ENCODE measurements at regions not wholly inside any gene's neighbourhood (a gene's known extent, or its start where the extent isn't known, plus 50 kb on each side); places are given as distances from the start of the nearest gene placed in this dataset.

DNA sequence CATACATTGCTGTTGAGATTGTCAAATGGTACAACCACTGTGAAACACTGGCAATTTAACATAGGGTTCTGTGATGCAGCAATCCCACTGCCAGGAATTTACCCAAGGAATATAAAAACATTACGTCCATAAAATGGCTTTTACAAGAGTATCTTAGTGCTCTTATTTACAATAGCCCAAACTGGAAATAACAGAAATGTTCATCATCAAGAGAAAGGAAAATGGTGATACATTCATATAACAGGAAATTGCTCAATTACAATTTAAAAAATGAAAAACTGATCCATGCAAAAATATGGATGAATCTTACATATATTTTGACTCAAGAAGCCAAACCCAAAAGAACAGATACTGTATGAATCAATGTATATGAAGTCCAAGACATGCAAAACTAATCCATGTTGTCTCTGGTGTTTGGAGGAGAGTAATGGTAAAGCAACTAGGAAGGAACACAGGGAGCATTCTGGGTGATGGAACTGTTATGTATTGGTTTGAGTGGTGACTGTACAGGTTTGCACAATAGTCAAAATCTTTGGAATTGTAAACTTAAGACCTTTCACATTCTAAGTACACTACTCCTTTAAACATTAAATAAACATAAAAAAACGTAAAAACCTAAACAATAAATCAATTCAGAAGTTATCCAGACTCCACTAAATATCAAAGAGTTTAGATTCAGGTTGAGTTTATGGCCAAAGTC is 104.8 kb upstream of the WDR75 start:
- no peak overlapping the region for H3K9ac ChIP-seq (ENCODE audit: low read depth in 1 of 2, low read length in 2 of 2)
- H3K27me3 ChIP-seq (ENCODE audit: control insufficient read depth in 4 of 4, insufficient read depth in 4 of 4, low read length in 3 of 4): no peaks in the 10 kb centered on the region
- 67% methylated on average over 2 of the region's 2 CpGs for WGBS
- DNase-seq (ENCODE audit: low spot score): no peak
- H3K9me3 ChIP-seq (ENCODE audit: control insufficient read depth in 4 of 4, low read length in 3 of 4): no peaks in the 10 kb centered on the region
- no peaks in the 10 kb centered on the region for H3K4me1 ChIP-seq (ENCODE audit: control insufficient read depth in 4 of 4, insufficient read depth in 4 of 4, low read length in 3 of 4)
- TF ChIP-seq SP1 (IDR thresholded peaks at IDR 0.05) (no peak), NR2F2 (IDR thresholded peaks at IDR 0.05) (no peak), EGR1 (IDR thresholded peaks at IDR 0.05; ENCODE audit: low read depth in 2 of 2) (no peak), YY1 (IDR thresholded peaks at IDR 0.05) (no peak), GABPA (IDR thresholded peaks at IDR 0.05 in 1 of 2, conservative IDR thresholded peaks at IDR 0.05 in 1 of 2) (no peak), RXRA (IDR thresholded peaks at IDR 0.05) (no peak), HNF4A (conservative IDR thresholded peaks at IDR 0.05) (no peak), HNF4G (IDR thresholded peaks at IDR 0.05) (no peak)
- TF ChIP-seq, protein P1, sequence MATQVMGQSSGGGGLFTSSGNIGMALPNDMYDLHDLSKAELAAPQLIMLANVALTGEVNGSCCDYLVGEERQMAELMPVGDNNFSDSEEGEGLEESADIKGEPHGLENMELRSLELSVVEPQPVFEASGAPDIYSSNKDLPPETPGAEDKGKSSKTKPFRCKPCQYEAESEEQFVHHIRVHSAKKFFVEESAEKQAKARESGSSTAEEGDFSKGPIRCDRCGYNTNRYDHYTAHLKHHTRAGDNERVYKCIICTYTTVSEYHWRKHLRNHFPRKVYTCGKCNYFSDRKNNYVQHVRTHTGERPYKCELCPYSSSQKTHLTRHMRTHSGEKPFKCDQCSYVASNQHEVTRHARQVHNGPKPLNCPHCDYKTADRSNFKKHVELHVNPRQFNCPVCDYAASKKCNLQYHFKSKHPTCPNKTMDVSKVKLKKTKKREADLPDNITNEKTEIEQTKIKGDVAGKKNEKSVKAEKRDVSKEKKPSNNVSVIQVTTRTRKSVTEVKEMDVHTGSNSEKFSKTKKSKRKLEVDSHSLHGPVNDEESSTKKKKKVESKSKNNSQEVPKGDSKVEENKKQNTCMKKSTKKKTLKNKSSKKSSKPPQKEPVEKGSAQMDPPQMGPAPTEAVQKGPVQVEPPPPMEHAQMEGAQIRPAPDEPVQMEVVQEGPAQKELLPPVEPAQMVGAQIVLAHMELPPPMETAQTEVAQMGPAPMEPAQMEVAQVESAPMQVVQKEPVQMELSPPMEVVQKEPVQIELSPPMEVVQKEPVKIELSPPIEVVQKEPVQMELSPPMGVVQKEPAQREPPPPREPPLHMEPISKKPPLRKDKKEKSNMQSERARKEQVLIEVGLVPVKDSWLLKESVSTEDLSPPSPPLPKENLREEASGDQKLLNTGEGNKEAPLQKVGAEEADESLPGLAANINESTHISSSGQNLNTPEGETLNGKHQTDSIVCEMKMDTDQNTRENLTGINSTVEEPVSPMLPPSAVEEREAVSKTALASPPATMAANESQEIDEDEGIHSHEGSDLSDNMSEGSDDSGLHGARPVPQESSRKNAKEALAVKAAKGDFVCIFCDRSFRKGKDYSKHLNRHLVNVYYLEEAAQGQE (IDR thresholded peaks at IDR 0.05): no peak
- TF ChIP-seq, protein P2, sequence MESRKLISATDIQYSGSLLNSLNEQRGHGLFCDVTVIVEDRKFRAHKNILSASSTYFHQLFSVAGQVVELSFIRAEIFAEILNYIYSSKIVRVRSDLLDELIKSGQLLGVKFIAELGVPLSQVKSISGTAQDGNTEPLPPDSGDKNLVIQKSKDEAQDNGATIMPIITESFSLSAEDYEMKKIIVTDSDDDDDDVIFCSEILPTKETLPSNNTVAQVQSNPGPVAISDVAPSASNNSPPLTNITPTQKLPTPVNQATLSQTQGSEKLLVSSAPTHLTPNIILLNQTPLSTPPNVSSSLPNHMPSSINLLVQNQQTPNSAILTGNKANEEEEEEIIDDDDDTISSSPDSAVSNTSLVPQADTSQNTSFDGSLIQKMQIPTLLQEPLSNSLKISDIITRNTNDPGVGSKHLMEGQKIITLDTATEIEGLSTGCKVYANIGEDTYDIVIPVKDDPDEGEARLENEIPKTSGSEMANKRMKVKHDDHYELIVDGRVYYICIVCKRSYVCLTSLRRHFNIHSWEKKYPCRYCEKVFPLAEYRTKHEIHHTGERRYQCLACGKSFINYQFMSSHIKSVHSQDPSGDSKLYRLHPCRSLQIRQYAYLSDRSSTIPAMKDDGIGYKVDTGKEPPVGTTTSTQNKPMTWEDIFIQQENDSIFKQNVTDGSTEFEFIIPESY (IDR thresholded peaks at IDR 0.05): no peak
- no peak overlapping the region for H3K4me3 ChIP-seq (ENCODE audit: low read depth in 1 of 3, low read length in 3 of 3)
- no peak overlapping the region for H3K27ac ChIP-seq (ENCODE audit: low read depth in 1 of 2, low read length in 2 of 2)
- H3K36me3 ChIP-seq (ENCODE audit: control insufficient read depth in 4 of 4, insufficient read depth in 3 of 4, low read depth in 1 of 4, low read length in 3 of 4): no peaks in the 10 kb centered on the region

DNA sequence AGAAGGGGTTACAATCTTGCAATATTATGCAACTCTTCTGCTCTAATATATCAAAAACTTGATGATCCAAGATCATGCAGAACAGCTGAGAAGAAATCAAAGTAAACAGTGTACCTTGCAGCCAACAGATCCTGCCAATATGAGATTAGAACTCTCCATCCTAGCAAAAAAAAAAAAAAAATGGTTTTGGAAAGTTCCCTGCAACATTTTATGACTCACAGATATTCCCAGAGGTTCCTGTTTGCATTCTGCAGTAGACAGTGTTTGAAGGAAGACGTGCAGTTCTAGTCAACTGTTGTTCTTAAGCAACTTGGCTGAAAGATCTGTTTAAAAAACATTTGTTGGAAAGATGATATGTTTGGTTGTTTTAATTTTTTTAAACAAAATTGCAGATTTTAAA is 103.6 kb upstream of the WDR75 start:
- H3K9ac ChIP-seq (ENCODE audit: low read depth in 1 of 2, low read length in 2 of 2): no peak overlapping the region
- no peaks in the 10 kb centered on the region for H3K9me3 ChIP-seq (ENCODE audit: control insufficient read depth in 4 of 4, low read length in 3 of 4)
- H3K4me1 ChIP-seq (ENCODE audit: control insufficient read depth in 4 of 4, insufficient read depth in 4 of 4, low read length in 3 of 4): no peaks in the 10 kb centered on the region
- no peak for TF ChIP-seq FOXA2 (IDR thresholded peaks at IDR 0.05)
- TF ChIP-seq, protein P2 (IDR thresholded peaks at IDR 0.05): no peak
- no peak for TF ChIP-seq SP1 (IDR thresholded peaks at IDR 0.05)
- no peak for TF ChIP-seq JUND (IDR thresholded peaks at IDR 0.05)
- TF ChIP-seq, protein P3, sequence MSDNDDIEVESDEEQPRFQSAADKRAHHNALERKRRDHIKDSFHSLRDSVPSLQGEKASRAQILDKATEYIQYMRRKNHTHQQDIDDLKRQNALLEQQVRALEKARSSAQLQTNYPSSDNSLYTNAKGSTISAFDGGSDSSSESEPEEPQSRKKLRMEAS (IDR thresholded peaks at IDR 0.05): no peak
- TF ChIP-seq, protein P4, sequence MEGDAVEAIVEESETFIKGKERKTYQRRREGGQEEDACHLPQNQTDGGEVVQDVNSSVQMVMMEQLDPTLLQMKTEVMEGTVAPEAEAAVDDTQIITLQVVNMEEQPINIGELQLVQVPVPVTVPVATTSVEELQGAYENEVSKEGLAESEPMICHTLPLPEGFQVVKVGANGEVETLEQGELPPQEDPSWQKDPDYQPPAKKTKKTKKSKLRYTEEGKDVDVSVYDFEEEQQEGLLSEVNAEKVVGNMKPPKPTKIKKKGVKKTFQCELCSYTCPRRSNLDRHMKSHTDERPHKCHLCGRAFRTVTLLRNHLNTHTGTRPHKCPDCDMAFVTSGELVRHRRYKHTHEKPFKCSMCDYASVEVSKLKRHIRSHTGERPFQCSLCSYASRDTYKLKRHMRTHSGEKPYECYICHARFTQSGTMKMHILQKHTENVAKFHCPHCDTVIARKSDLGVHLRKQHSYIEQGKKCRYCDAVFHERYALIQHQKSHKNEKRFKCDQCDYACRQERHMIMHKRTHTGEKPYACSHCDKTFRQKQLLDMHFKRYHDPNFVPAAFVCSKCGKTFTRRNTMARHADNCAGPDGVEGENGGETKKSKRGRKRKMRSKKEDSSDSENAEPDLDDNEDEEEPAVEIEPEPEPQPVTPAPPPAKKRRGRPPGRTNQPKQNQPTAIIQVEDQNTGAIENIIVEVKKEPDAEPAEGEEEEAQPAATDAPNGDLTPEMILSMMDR (IDR thresholded peaks at IDR 0.05; ENCODE audit: low read depth, low read length, missing input control): no peak
- TF ChIP-seq GABPA (IDR thresholded peaks at IDR 0.05 in 1 of 2, conservative IDR thresholded peaks at IDR 0.05 in 1 of 2): no peak
- TF ChIP-seq, protein P5, sequence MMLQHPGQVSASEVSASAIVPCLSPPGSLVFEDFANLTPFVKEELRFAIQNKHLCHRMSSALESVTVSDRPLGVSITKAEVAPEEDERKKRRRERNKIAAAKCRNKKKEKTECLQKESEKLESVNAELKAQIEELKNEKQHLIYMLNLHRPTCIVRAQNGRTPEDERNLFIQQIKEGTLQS (IDR thresholded peaks at IDR 0.05): no peak
- no peak for TF ChIP-seq RXRA (IDR thresholded peaks at IDR 0.05)
- H3K4me3 ChIP-seq (ENCODE audit: low read depth in 1 of 3, low read length in 3 of 3): no peak overlapping the region
- WGBS: 86% methylated on average over 1 of the region's 1 CpG
- H3K27ac ChIP-seq (ENCODE audit: low read depth in 1 of 2, low read length in 2 of 2): no peak overlapping the region
- no peaks in the 10 kb centered on the region for H3K27me3 ChIP-seq (ENCODE audit: control insufficient read depth in 4 of 4, insufficient read depth in 4 of 4, low read length in 3 of 4)
- H3K36me3 ChIP-seq (ENCODE audit: control insufficient read depth in 4 of 4, insufficient read depth in 3 of 4, low read depth in 1 of 4, low read length in 3 of 4): no peaks in the 10 kb centered on the region
- DNase-seq (ENCODE audit: low spot score): no peak

All from liver (tissue), 8 donors.